Gastrocnemius medialis (tissue), 4 donors: ENCODE measurements at regions not wholly inside any gene's neighbourhood (a gene's known extent, or its start where the extent isn't known, plus 50 kb on each side); places are given as distances from the start of the nearest gene placed in this dataset.

Experiments used
- ATAC-seq, 2 donors: fragments of 150-250 bp; one replicate each; pipeline ENCODE4 v1.9.1; 2016
- DNase-seq, 2 donors: peaks; one replicate each; pipeline ENCODE4 v3.0.0-alpha.2; 2019
- H3K27ac ChIP-seq, 4 donors: fragments of 200-600 bp; sonication (generic); 1 replicate in 1 of 4; 2 replicates in 3 of 4; pipeline ENCODE4 v1.5.1; 2016 to 2018; ENCODE audit warnings: mild to moderate bottlenecking in 2 of 4, moderate library complexity in 1 of 4
- H3K27me3 ChIP-seq, 3 donors: fragments of 200-600 bp; sonication (generic) in 2 of 3; 1 replicate in 1 of 3; 2 replicates in 2 of 3; pipeline versions ENCODE4 v1.5.1 to v1.6.0; 2016 to 2019; ENCODE audit warnings: mild to moderate bottlenecking in 1 of 3, moderate library complexity in 1 of 3
- H3K36me3 ChIP-seq, 2 donors: fragments of 200-600 bp; sonication (generic) in 1 of 2; one replicate each; pipeline ENCODE4 v1.5.1; 2017 to 2018
- H3K4me1 ChIP-seq, 2 donors: fragments of 200-600 bp; sonication (generic) in 1 of 2; one replicate each; pipeline ENCODE4 v1.5.1; 2016 to 2017; ENCODE audit warnings: mild to moderate bottlenecking in 2 of 2
- H3K4me3 ChIP-seq, 4 donors: fragments of 200-600 bp; sonication (generic) in 3 of 4; 1 replicate in 1 of 4; 2 replicates in 3 of 4; pipeline ENCODE4 v1.5.1; 2016 to 2019; ENCODE audit warnings: mild to moderate bottlenecking in 2 of 4
- H3K9me3 ChIP-seq, 3 donors: fragments of 200-600 bp; sonication (generic) in 2 of 3; 1 replicate in 1 of 3; 2 replicates in 2 of 3; pipeline ENCODE4 v1.5.1; 2016 to 2019
- POLR2A ChIP-seq, 2 donors: fragments of 450-650 bp; IDR thresholded peaks; one replicate each; pipeline ENCODE4 v1.6.1; 2017; ENCODE audit warnings: antibody characterized with exemption in 2 of 2, mild to moderate bottlenecking in 2 of 2, moderate library complexity in 2 of 2
- in situ Hi-C, 4 donors: fragments of 200-750 bp; cut with MboI; loops; one replicate each; pipeline versions ENCODE4 v1.15.0 to v1.8.0; 2017; ENCODE audit warnings: low sequenced_read_pairs in 4 of 4
- intact Hi-C: fragments of 100-400 bp; cut with DNase I; formaldehyde crosslinking; loops from one replicate; pipeline ENCODE4 v1.15.1; 2023; ENCODE audit warnings: low total_unique reads
- TF ChIP-seq, protein P1 (sequence below), 5 experiments: fragments of 450-650 bp in 3 of 5; fragments of 200-600 bp in 2 of 5; sonication (generic) in 2 of 5; IDR thresholded peaks in 4 of 5; conservative IDR thresholded peaks in 1 of 5; 1 replicate in 4 of 5; 2 replicates in 1 of 5; pipeline ENCODE4 v1.5.1; 2016 to 2019; ENCODE audit warnings: antibody characterized with exemption in 5 of 5, mild to moderate bottlenecking in 3 of 5, moderate library complexity in 3 of 5

GRCh38 chr18:73697353-73697752 lies 450.3 kb downstream of the FBXO15 start:
- in situ Hi-C loops (no loop called here), intact Hi-C loops (no loop called here)
- TF ChIP-seq, protein P1, sequence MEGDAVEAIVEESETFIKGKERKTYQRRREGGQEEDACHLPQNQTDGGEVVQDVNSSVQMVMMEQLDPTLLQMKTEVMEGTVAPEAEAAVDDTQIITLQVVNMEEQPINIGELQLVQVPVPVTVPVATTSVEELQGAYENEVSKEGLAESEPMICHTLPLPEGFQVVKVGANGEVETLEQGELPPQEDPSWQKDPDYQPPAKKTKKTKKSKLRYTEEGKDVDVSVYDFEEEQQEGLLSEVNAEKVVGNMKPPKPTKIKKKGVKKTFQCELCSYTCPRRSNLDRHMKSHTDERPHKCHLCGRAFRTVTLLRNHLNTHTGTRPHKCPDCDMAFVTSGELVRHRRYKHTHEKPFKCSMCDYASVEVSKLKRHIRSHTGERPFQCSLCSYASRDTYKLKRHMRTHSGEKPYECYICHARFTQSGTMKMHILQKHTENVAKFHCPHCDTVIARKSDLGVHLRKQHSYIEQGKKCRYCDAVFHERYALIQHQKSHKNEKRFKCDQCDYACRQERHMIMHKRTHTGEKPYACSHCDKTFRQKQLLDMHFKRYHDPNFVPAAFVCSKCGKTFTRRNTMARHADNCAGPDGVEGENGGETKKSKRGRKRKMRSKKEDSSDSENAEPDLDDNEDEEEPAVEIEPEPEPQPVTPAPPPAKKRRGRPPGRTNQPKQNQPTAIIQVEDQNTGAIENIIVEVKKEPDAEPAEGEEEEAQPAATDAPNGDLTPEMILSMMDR (IDR thresholded peaks at IDR 0.05 in 4 of 5, conservative IDR thresholded peaks at IDR 0.05 in 1 of 5), result no peak
- TF ChIP-seq POLR2A (IDR thresholded peaks at IDR 0.05), result no peak
- Histone ChIP-seq H3K4me1 (no peaks in the 10 kb centered on the region), H3K9me3 (no peaks in the 10 kb centered on the region), H3K36me3 (no peaks in the 10 kb centered on the region), H3K27ac (no peak overlapping the region), H3K27me3 (no peaks in the 10 kb centered on the region), H3K4me3 (no peak overlapping the region)
- ATAC-seq, result no peak
- no peak for DNase-seq

- TF ChIP-seq, protein P1 (IDR thresholded peaks at IDR 0.05 in 4 of 5, conservative IDR thresholded peaks at IDR 0.05 in 1 of 5), result no peak
- DNase-seq (no peak), ATAC-seq (no peak)
- Histone ChIP-seq H3K4me3 (no peak overlapping the region), H3K27me3 (no peaks in the 10 kb centered on the region), H3K9me3 (no peaks in the 10 kb centered on the region), H3K27ac (no peak overlapping the region), H3K36me3 (no peaks in the 10 kb centered on the region), H3K4me1 (no peaks in the 10 kb centered on the region)
- in situ Hi-C loops, result no loop called here
- intact Hi-C loops, result no loop called here
Measured at GRCh38 chr18:73696698-73697097, 450.9 kb downstream of the FBXO15 start.

- H3K27ac ChIP-seq, result no peak overlapping the region
- H3K4me3 ChIP-seq, result no peak overlapping the region
- TF ChIP-seq POLR2A (IDR thresholded peaks at IDR 0.05), result no peak
- TF ChIP-seq, protein P1 (IDR thresholded peaks at IDR 0.05 in 4 of 5, conservative IDR thresholded peaks at IDR 0.05 in 1 of 5), result no peak
- ATAC-seq (no peak), DNase-seq (no peak)
- H3K27me3 ChIP-seq, result no peaks in the 10 kb centered on the region
- H3K36me3 ChIP-seq, result no peaks in the 10 kb centered on the region
- intact Hi-C loops, result no loop called here
- in situ Hi-C loops, result no loop called here
- H3K4me1 ChIP-seq, result no peaks in the 10 kb centered on the region
- H3K9me3 ChIP-seq, result no peaks in the 10 kb centered on the region
Measured at GRCh38 chr18:73696171-73696570, 451.5 kb downstream of the FBXO15 start.

- H3K27me3 ChIP-seq, result no peaks in the 10 kb centered on the region
- no peaks in the 10 kb centered on the region for H3K9me3 ChIP-seq
- in situ Hi-C loops (no loop called here), intact Hi-C loops (no loop called here)
- H3K4me3 ChIP-seq, result no peak overlapping the region
- H3K27ac ChIP-seq, result no peak overlapping the region
- no peak for DNase-seq
- no peak for TF ChIP-seq POLR2A (IDR thresholded peaks at IDR 0.05)
- TF ChIP-seq, protein P1 (IDR thresholded peaks at IDR 0.05 in 4 of 5, conservative IDR thresholded peaks at IDR 0.05 in 1 of 5), result no peak
- no peaks in the 10 kb centered on the region for H3K36me3 ChIP-seq
- no peak for ATAC-seq
- no peaks in the 10 kb centered on the region for H3K4me1 ChIP-seq
Measured at GRCh38 chr18:73693091-73693490, 454.5 kb downstream of the FBXO15 start.

- no peak for ATAC-seq
- Histone ChIP-seq H3K36me3 (no peaks in the 10 kb centered on the region), H3K27ac (peak overlapping the region in 3 of 4 donors; percentile 16 to 39 (median 35)), H3K27me3 (no peaks in the 10 kb centered on the region), H3K4me1 (no peaks in the 10 kb centered on the region), H3K9me3 (no peaks in the 10 kb centered on the region), H3K4me3 (no peak overlapping the region)
- no peak for DNase-seq
- intact Hi-C loops (loop anchor here (2.0 kb wide), 1 partner anchor 233 kb away; no protein-coding TSS in a partner anchor), in situ Hi-C loops (no loop called here)
- TF ChIP-seq, protein P1 (IDR thresholded peaks at IDR 0.05 in 4 of 5, conservative IDR thresholded peaks at IDR 0.05 in 1 of 5), result no peak
Measured at GRCh38 chr18:73691624-73692023, 456.0 kb downstream of the FBXO15 start.
